Heart left ventricle (tissue), 13 donors: ENCODE measurements at regions not wholly inside any gene's neighbourhood (a gene's known extent, or its start where the extent isn't known, plus 50 kb on each side); places are given as distances from the start of the nearest gene placed in this dataset.

Experiments used
- CTCF ChIP-seq, 12 donors: fragments of 200-600 bp; sonication (generic) in 4 of 12; IDR thresholded peaks; one replicate each; pipeline versions ENCODE4 v1.5.0 to v1.8.0; 2018 to 2022; ENCODE audit warnings: antibody characterized with exemption in 12 of 12, mild to moderate bottlenecking in 5 of 12
- POLR2A ChIP-seq, 2 donors: fragments of 450-650 bp; IDR thresholded peaks; one replicate each; pipeline ENCODE4 v1.6.1; 2017; ENCODE audit warnings: antibody characterized with exemption in 2 of 2, mild to moderate bottlenecking in 2 of 2, moderate library complexity in 2 of 2
- donor health status: ischemic (EF 13 %, LVEDD 7.1; RV severe dilation, severe dysfunction).
- donor health status: DM: no; HTN: yes; CAD: no.
- donor health status: DM: no; HTN: no; CAD: no.
- donor health status: ischemic (EF 25% LVEDD 6.9; RV normal size, moderate dysfunction).
- donor health status: ischemic (EF 25% LVEDD 5.7; RV mildly dilated, moderate dysfunction).
- donor health status: ischemic (EF 35%, LVEDD 5.7; RV mildly dilated, moderate dysfunction).
- donor health status: nonischemic (EF 11% LVEDD 7.7; RV severe dilation, severe dysfunction).
- donor health status: DM: yes; HTN: yes; CAD: no.
- donor health status: PGD.
- donor health status: ischemic (EF 29% LVEDD 5.4; RV normal size, mild dysfunction).
- donor health status: nonischemic (EF 23%, LVEDD 6.1; RV moderate dilation, normal function).

DNA sequence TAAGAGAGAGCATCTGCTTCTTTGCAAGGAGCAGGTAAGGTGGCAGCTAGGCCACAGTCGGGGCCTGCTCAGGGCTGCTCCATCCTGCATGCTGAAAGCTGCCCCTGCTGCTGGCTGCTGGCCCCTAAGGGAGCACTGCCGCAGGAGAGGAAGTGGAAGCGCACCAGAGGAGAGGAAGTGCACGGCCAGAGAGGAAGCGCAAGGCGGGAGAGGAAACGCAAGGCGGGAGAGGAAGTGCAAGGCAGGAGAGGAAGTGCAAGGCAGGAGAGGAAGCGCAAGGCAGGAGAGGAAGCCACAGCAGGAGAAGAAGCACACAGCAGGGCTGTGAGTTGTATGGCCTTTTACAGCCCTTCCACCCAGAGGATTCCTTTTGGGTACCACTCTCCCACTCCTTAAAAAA lies 539.0 kb upstream of the TNP1 start:
- no peak for TF ChIP-seq POLR2A (IDR thresholded peaks at IDR 0.05)
- TF ChIP-seq CTCF (IDR thresholded peaks at IDR 0.05) = no peak
